Ectodermal cell (in vitro differentiated cells): ENCODE measurements at regions not wholly inside any gene's neighbourhood (a gene's known extent, or its start where the extent isn't known, plus 50 kb on each side); places are given as distances from the start of the nearest gene placed in this dataset.

Source experiments
- H3K27ac ChIP-seq: 2 replicates; pipeline ENCODE4 v1.7.0; 2013; ENCODE audit warnings: mild to moderate bottlenecking, low read depth, low read length; ENCODE audit not compliant: insufficient read depth, poor library complexity, severe bottlenecking
- H3K27me3 ChIP-seq: 2 replicates; pipeline ENCODE4 v1.7.0; 2013; ENCODE audit warnings: mild to moderate bottlenecking, low read length; ENCODE audit not compliant: insufficient read depth, control insufficient read depth, poor library complexity, severe bottlenecking
- H3K36me3 ChIP-seq: one replicate; pipeline ENCODE4 v1.7.0; 2013; ENCODE audit warnings: low read length; ENCODE audit not compliant: control insufficient read depth, insufficient read depth
- H3K4me1 ChIP-seq: one replicate; pipeline ENCODE4 v1.7.0; 2013; ENCODE audit warnings: low read length; ENCODE audit not compliant: control insufficient read depth, insufficient read depth
- H3K4me3 ChIP-seq: 2 replicates; pipeline ENCODE4 v1.7.0; 2013; ENCODE audit warnings: low read depth, low read length, control low read depth; ENCODE audit not compliant: insufficient read depth
- H3K9me3 ChIP-seq: 2 replicates; pipeline ENCODE4 v1.7.0; 2013; ENCODE audit warnings: mild to moderate bottlenecking, low read length, moderate library complexity; ENCODE audit not compliant: control insufficient read depth
- WGBS, 2 experiments: methylation state at CpG; one replicate each; pipeline ENCODE4 v1.1.7; 2013; ENCODE audit warnings: missing lambda C conversion rate in 2 of 2; 5-methylcytosine and 5-hydroxymethylcytosine counted together

DNA sequence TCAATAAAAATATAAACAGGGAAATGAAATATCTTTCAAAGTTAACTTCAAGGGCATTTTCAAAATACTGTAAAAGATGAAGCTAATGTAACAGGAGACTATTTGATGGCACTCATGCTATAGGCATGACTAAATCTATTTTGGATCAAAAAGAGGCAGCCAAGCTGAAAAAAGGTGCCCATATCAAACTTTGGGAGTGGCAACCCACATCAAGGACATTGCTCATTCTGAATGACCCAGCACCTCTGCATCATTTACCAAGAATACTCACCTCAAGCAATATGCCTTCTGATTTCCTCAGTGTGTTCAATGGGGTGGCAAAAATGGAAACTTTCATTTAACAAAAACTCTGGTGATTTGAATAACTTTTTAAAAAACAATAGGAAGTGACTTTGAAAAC, 853.3 kb downstream of the TLE1 start:
- no peak overlapping the region for H3K4me3 ChIP-seq
- H3K4me1 ChIP-seq: no peaks in the 10 kb centered on the region
- no peaks in the 10 kb centered on the region for H3K27me3 ChIP-seq
- no peaks in the 10 kb centered on the region for H3K36me3 ChIP-seq
- H3K9me3 ChIP-seq: no peaks in the 10 kb centered on the region
- H3K27ac ChIP-seq: no peak overlapping the region

- Histone ChIP-seq H3K27ac (no peak overlapping the region), H3K4me1 (no peaks in the 10 kb centered on the region), H3K4me3 (no peak overlapping the region), H3K36me3 (no peaks in the 10 kb centered on the region), H3K27me3 (no peaks in the 10 kb centered on the region), H3K9me3 (no peaks in the 10 kb centered on the region)
- WGBS, 2 experiments: 94 to 100% methylated on average over 1 of the region's 1 CpG
Observed at GRCh38 chr9:80831751-80832150, 857.6 kb downstream of the TLE1 start.

- H3K4me1 ChIP-seq: no peaks in the 10 kb centered on the region
- no peak overlapping the region for H3K4me3 ChIP-seq
- H3K9me3 ChIP-seq: no peaks in the 10 kb centered on the region
- H3K27me3 ChIP-seq: no peaks in the 10 kb centered on the region
- no peak overlapping the region for H3K27ac ChIP-seq
- 55 to 56% methylated on average over 2 of the region's 2 CpGs for WGBS, 2 experiments
- H3K36me3 ChIP-seq: no peaks in the 10 kb centered on the region
Observed at GRCh38 chr9:80811656-80812055, 877.7 kb downstream of the TLE1 start.

DNA sequence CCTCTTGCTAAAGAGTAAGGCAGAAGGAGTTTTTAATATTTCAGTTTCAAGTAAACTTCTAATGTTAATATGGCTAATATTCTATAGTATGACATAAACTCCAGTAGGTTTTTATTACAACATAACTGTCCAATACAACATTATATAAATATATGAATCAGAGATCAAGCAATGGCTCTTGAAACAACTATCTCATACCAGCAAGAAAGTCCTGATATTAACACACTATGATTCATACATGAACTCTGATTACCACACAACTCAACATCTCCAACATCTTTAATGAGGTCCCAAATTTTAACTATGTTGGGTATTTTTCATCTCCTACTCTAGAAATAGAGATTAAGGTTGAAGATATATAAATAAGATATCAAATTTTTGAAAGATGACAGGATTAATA, 878.3 kb downstream of the TLE1 start:
- Histone ChIP-seq H3K27me3 (no peaks in the 10 kb centered on the region), H3K9me3 (no peaks in the 10 kb centered on the region), H3K4me3 (no peak overlapping the region), H3K27ac (no peak overlapping the region), H3K36me3 (no peaks in the 10 kb centered on the region), H3K4me1 (no peaks in the 10 kb centered on the region)

DNA sequence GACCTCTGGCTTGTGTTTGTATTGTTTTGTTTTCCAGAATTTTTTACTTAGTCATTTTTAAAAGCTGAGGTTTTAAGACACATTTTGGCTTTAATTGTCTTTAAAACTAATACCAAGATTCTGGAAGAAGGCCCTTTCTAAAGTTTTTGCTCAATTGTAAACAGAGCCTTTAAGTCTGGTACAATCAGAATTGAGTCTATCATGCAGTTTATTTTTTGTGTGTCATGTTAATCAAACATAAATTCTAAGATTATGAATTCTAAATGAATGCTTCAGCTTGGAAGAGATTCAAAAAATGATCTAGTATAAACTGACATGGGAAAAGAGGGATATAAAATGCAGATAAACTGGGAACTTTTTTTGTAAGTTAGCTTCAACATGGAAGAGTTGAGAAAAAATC, 882.7 kb downstream of the TLE1 start:
- Histone ChIP-seq H3K27ac (no peak overlapping the region), H3K9me3 (no peaks in the 10 kb centered on the region), H3K4me1 (no peaks in the 10 kb centered on the region), H3K27me3 (no peaks in the 10 kb centered on the region), H3K4me3 (no peak overlapping the region), H3K36me3 (no peaks in the 10 kb centered on the region)

GRCh38 chr9:80804873-80805272, 884.5 kb downstream of the TLE1 start:
- Histone ChIP-seq H3K27me3 (no peaks in the 10 kb centered on the region), H3K4me3 (no peak overlapping the region), H3K36me3 (no peaks in the 10 kb centered on the region), H3K27ac (no peak overlapping the region), H3K4me1 (no peaks in the 10 kb centered on the region), H3K9me3 (no peaks in the 10 kb centered on the region)

DNA sequence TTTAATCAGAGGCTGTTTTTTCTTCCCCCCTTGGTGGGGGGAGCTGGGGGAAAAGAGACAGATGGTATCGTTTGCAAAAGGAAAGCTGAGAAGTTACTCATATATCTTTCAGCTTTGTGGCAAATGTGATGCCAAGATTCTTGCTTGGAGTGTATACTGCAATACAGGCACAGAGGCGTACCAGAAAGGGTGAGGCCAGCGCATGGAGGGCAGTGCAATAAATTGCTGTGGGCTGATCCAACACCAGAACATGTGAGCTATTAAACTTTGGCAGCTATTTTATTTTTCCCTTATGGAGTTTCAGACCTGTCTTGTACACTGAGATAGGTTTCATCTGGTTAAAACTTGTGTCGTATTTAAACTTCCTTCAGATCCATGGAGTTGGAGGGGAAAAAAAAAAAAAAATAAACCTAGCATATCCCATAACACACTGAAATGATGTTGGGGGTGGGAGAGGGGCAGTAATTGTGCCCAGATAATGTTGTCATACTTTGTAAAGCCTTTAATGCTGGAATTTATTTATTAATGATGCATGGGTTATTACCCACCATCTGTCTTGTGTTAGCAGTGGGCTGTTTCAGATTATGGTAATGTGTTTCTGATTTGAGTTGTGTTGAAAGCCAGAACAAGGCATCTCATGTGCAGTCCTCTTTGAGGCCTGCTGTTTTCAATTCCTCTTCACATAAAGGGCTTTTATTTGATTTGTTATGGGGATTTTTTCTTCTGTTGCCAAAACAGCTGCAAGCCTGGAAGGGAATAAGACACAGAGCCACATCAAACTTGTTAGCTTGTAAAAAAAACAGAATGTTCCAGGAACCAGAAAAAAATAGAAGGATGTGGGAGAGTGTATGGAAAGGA, 891.3 kb downstream of the TLE1 start:
- Histone ChIP-seq H3K9me3 (no peaks in the 10 kb centered on the region), H3K4me1 (peaks cover 24% of the 10 kb centered on the region), H3K4me3 (no peak overlapping the region), H3K27ac (peak overlapping the region; percentile 62), H3K36me3 (no peaks in the 10 kb centered on the region), H3K27me3 (no peaks in the 10 kb centered on the region)
- WGBS, 2 experiments: 80 to 81% methylated on average over 3 to 4 of the region's 4 CpGs

GRCh38 chr9:80797101-80797829, 892.1 kb downstream of the TLE1 start:
- no peaks in the 10 kb centered on the region for H3K36me3 ChIP-seq
- H3K4me3 ChIP-seq: no peak overlapping the region
- H3K27me3 ChIP-seq: no peaks in the 10 kb centered on the region
- H3K27ac ChIP-seq: peak overlapping the region; percentile 62
- no peaks in the 10 kb centered on the region for H3K9me3 ChIP-seq
- WGBS, 2 experiments: 60 to 64% methylated on average over 4 of the region's 4 CpGs
- peaks cover 24% of the 10 kb centered on the region for H3K4me1 ChIP-seq

GRCh38 chr9:80796632-80797031, 892.7 kb downstream of the TLE1 start:
- no peaks in the 10 kb centered on the region for H3K36me3 ChIP-seq
- H3K9me3 ChIP-seq: no peaks in the 10 kb centered on the region
- 93 to 96% methylated on average over 7 of the region's 7 CpGs for WGBS, 2 experiments
- H3K4me3 ChIP-seq: no peak overlapping the region
- peak overlapping the region; percentile 31 for H3K27ac ChIP-seq
- peaks cover 24% of the 10 kb centered on the region for H3K4me1 ChIP-seq
- no peaks in the 10 kb centered on the region for H3K27me3 ChIP-seq

- Histone ChIP-seq H3K27me3 (no peaks in the 10 kb centered on the region), H3K4me1 (peaks cover 22% of the 10 kb centered on the region), H3K36me3 (no peaks in the 10 kb centered on the region), H3K4me3 (no peak overlapping the region), H3K27ac (no peak overlapping the region), H3K9me3 (no peaks in the 10 kb centered on the region)
- WGBS, 2 experiments: 91 to 100% methylated on average over 3 to 5 of the region's 5 CpGs
Observed at GRCh38 chr9:80794197-80794596, 895.1 kb downstream of the TLE1 start.
